ENCODE measurements at regions not wholly inside any gene's neighbourhood (a gene's known extent, or its start where the extent isn't known, plus 50 kb on each side); places are given as distances from the start of the nearest gene placed in this dataset.
"Not testable (repeated sequence)": the region's sequence is repeated elsewhere in the genome, so short reads cannot be mapped to it uniquely, and the experiment has no call there.

- DNase-seq, result no peak
Measured at GRCh38 chr12:124379379-124379937, 84.6 kb downstream of the RFLNA start.

GRCh38 chr12:124378926-124379325, 84.0 kb downstream of the RFLNA start:
- DNase-seq, result no peak

- DNase-seq, result no peak
Measured at GRCh38 chr12:124377981-124378509, 83.2 kb downstream of the RFLNA start.

DNA sequence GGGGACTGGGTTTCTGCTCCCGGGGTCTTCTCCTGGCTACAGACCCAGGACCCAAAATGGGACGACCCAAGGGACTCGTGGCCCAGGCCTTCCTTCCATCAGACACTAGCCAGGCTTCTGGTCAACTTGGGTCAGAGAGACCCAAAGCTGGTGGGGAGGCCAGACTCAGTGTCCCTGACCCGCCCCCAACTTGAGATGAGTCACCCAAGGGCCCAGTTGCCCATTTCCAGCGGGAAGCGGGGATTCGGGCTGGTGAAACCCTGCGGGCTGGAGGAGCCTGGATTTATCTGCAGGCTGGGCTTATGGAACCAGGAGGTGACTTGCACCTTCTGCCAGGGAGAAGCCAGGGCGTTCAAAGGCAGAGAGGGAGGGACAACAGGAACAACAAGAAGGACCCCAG, 81.5 kb downstream of the RFLNA start:
- DNase-seq, result no peak

- no peak for DNase-seq
Measured at GRCh38 chr12:124375789-124376175, 80.9 kb downstream of the RFLNA start.

DNA sequence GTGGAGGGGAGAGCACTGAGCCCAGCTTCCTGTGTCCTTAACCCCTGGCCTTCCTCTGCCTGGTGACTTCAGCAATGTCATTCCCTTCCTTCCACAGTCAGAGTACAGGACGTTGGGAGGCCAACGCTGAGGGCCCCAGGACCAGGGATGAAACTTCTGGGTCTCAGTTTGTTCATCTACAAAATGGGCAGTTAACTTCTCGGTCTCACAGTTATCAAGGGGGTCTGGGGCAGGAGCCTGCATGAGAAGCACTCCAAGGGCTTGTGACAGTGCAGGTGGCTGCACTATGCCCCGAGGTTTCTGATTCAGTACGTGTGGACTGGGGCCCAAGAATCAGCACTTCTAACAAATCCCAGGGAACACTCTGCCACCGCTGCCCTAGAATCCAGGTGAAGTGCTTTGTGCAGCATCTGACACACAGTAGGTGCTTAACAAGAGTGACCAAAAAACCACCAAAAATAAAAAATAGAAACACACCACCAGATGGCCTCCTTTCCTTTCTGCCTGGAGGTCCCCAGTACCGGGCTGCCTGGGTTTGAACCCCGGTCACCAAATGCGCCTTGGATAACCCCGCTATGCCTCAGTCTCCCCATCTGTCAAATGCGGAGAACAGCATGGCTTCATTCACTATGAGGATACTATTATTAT, 80.4 kb downstream of the RFLNA start:
- DNase-seq, result no peak

DNA sequence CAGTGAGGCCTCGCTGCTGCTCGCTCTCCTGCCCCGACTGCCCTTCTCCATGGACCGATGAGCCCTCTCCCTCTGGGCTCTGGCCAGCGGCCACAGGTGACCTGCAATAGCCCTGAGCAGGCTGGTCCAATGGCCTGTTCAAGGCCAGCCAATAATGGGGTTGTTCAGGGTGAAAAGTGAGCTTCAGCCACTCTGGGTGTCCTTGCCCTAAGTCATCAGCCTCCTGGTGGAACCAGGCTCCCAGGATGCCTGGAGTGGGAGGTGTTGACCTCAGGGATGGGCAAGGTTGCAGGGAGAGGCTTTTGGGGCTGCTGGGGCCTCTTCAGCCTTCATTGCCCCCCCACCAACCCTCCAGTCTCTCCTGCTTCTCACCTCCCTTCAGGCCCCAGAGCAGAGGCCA, 79.7 kb downstream of the RFLNA start:
- DNase-seq, result no peak

DNA sequence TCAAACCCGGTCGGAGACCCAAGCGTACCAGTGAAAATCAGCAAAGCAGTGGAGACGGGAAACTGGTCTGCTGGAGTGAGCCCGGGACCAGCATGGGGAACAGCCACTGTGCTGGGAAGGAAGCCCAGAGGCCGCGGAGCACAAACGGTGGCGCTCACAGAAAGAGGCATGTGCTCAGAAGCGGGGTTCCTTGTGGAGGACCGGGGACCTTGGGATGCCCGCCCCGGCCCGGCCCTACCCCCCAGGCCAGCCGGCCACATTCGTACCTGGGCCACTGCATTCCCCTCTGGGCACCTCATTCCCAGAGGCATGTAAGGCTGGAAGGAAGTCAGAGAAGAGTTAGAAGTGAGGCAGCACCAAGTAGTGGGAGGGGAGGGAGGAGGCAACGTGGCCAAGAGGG, 79.3 kb downstream of the RFLNA start:
- DNase-seq, result no peak

GRCh38 chr12:124373701-124374100, 78.8 kb downstream of the RFLNA start:
- DNase-seq, result not testable (repeated sequence)

- no peak for DNase-seq
Measured at GRCh38 chr12:124372831-124373230, 77.9 kb downstream of the RFLNA start.

DNA sequence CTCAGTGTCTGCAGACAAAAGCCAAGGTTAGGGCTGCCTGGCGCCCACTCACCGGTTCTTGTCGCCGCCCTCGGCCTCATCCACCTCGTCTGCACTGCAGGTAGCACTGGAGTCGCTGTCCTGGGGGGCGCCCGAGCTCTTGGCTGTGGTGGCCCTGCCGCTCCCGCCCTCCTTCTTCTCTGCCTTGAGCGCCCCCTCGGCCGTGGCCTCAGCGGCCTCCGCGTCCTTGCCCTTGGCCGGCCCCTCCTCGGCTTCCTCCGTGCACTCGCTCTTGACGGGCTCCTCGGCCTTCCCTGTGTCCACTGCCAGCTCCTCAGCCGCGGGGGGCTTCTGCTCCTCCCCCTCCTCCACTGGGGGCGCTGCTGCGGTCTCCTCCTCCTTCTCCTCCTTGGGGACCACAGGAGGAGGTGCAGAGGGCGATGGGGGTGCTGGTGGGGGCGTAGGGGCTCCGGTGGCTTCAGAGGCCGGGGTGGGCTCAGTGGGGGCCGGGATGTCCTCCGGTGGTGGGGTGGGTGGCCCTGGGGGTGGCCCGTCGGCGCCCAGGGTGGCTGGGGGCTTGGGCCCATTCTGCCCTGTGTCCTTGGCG, 77.2 kb downstream of the RFLNA start:
- no peak for DNase-seq

DNA sequence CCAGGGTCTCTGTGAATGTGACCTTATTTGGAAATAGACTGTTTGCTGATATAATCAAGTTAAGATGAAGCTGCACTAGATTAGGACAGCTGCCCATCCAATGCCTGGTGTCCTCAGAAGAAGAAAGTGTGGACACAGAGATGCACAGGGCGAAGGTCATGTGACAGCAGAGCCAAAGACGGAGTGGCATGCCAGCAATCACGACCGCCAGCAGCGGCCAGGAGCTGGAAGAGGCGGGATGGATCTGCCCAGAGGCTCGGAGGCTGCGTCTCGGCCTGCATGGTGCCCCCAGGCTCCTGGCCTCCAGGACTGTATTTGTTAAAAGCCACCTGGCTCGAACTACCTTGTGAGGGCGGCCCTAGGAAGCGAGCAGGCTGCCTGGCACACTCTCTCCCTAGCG, 76.5 kb downstream of the RFLNA start:
- DNase-seq, result no peak

DNA sequence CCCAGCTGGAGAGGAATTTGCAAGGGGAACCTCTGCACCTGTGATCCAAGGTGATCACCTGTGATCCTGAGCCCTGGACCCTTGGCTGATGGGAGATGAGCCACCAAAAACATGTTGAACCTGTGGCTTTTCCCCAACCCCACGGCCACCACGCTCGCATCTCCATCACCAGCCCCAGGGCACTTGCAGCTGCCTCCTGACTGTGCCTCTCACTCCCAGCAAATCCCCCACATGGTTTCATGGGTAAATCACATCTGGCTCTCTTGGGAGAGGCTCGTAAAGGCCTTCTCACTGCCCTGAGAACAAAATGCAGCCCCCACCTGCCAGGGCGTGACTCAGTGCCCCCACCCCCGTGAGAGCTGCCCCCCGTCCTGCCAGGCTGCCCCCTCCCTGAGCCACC, 76.0 kb downstream of the RFLNA start:
- DNase-seq, result no peak

- DNase-seq, result no peak
Measured at GRCh38 chr12:124370384-124370783, 75.5 kb downstream of the RFLNA start.

DNA sequence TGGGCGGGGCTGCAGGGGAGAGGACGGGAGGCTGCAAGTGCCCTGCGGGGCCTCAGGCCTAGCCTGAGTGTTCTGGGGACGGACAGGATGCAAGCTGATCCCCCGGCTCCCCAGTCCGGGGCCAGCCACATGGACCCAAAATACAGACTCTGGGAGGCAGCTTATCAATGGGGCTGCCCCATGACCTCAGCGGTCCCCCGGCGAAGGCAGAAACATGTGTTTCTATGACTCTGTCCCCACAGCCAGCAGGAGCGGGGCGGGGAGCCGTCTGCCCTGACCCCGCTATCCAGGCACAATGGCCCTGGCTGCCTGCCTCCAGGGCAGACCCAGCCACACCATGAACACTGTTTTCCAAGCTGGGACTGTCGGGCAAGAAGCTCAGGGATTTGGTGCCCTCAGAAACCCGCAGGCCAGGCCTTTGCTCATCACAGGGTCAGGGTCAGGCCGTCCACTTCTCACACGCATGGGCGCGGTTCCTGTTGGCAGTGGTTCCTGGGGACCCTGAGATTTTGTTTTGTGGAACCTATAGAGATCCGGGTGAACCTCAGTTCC, 75.0 kb downstream of the RFLNA start:
- DNase-seq, result no peak

DNA sequence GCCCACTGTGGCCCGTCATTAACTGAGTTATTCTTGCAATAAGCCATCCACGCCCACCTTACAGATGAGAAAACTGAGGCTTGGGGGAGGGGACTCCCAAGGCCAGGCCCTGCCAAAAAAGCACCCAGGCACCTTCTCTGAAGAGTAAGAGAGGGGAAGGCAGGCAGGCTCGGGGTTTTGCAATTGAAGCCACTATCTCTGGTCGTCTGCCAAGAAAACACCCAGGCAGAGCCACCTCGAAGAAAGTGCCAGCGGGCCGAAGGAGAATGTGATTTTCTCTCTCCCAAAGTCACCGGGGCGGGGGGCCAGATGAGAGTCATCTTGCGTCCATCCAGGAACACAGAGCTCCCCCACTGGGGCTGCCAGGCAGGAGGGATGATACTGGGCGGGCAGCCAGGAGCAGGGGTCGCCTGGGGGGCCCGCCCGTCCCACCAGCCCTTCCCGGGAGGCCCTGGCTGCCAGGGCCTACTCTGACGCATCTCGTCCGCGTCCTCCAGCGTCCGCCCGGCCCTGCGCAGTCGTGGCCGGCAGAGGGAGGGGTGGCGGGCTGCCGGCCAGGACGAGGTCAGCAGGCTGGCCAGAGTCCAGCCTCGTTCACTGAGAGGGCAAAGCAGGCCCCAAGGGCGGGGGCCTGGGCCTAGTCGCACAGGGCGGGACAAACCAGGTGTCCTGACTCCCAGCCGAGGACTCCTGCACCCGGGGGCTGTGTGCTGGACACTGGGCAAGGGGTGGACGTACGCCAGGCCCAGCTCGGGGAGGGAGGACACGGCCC, 74.3 kb downstream of the RFLNA start:
- no peak for DNase-seq

DNA sequence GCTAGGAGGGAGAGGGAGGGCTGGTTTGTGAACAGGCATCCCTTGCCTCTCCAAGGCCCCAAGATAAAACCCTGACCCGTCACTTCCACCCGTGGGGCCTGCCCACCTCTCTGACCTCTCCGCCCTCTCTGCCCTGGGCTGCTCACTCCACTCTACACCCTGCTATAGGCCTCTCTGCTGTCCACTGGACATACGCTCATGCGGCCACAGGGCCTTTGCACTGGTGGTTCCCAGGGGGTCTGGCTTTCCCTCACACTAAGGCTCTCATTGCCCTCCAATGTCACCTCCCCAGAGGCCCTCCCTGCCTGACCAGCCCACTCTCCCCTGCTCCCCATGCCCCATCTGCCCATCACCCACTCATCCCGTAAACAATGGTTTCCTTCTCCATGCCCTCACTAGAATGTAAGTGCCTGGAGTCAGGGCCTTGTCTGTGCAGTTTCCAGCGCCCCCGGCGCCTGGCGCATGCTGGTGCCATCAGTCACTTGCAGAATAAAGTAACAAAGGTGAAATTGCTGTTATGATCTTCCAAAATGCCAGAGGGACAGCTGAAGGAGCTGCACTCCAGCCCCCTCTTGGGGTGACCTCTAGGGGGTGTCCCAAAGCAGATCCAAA, 73.6 kb downstream of the RFLNA start:
- no peak for DNase-seq

GRCh38 chr12:124365726-124366430, 71.0 kb downstream of the RFLNA start:
- no peak for DNase-seq

Measured in activated naive CD4-positive, alpha-beta T cell (primary cell).